ENCODE measurements at regions not wholly inside any gene's neighbourhood (a gene's known extent, or its start where the extent isn't known, plus 50 kb on each side); places are given as distances from the start of the nearest gene placed in this dataset.
"Not testable (repeated sequence)": the region's sequence is repeated elsewhere in the genome, so short reads cannot be mapped to it uniquely, and the experiment has no call there.

- no peak overlapping the region for H3K27ac ChIP-seq (ENCODE audit: low read depth)
- H3K4me3 ChIP-seq (ENCODE audit: low read depth, low read length) = no peak overlapping the region
- DNase-seq (ENCODE audit: extremely low spot score) = no peak
- no peaks in the 10 kb centered on the region for H3K4me1 ChIP-seq (ENCODE audit: insufficient read depth)
- H3K36me3 ChIP-seq (ENCODE audit: insufficient read depth) = no peaks in the 10 kb centered on the region
- WGBS = 60% methylated on average over 8 of the region's 8 CpGs
Observed at GRCh38 chr19:30812099-30812678, 440.0 kb downstream of the ZNF536 start.

GRCh38 chr19:30811397-30812098 is 439.4 kb downstream of the ZNF536 start:
- 84% methylated on average over 10 of the region's 10 CpGs for WGBS
- no peak for DNase-seq (ENCODE audit: extremely low spot score)
- no peaks in the 10 kb centered on the region for H3K4me1 ChIP-seq (ENCODE audit: insufficient read depth)
- H3K4me3 ChIP-seq (ENCODE audit: low read depth, low read length) = no peak overlapping the region
- no peaks in the 10 kb centered on the region for H3K36me3 ChIP-seq (ENCODE audit: insufficient read depth)
- H3K27ac ChIP-seq (ENCODE audit: low read depth) = no peak overlapping the region

GRCh38 chr19:30810726-30811125 is 438.5 kb downstream of the ZNF536 start:
- no peak overlapping the region for H3K4me3 ChIP-seq (ENCODE audit: low read depth, low read length)
- no peaks in the 10 kb centered on the region for H3K36me3 ChIP-seq (ENCODE audit: insufficient read depth)
- no peaks in the 10 kb centered on the region for H3K4me1 ChIP-seq (ENCODE audit: insufficient read depth)
- H3K27ac ChIP-seq (ENCODE audit: low read depth) = no peak overlapping the region
- no peak for DNase-seq (ENCODE audit: extremely low spot score)
- 68% methylated on average over 4 of the region's 4 CpGs for WGBS

- no peak overlapping the region for H3K27ac ChIP-seq (ENCODE audit: low read depth)
- no peaks in the 10 kb centered on the region for H3K36me3 ChIP-seq (ENCODE audit: insufficient read depth)
- no peak for DNase-seq (ENCODE audit: extremely low spot score)
- 65% methylated on average over 3 of the region's 3 CpGs for WGBS
- H3K4me3 ChIP-seq (ENCODE audit: low read depth, low read length) = no peak overlapping the region
- no peaks in the 10 kb centered on the region for H3K4me1 ChIP-seq (ENCODE audit: insufficient read depth)
Observed at GRCh38 chr19:30807278-30807677, 435.1 kb downstream of the ZNF536 start.

GRCh38 chr19:30806311-30806710 is 434.1 kb downstream of the ZNF536 start:
- DNase-seq (ENCODE audit: extremely low spot score) = no peak
- Histone ChIP-seq H3K27ac (ENCODE audit: low read depth) (no peak overlapping the region), H3K4me3 (ENCODE audit: low read depth, low read length) (no peak overlapping the region), H3K4me1 (ENCODE audit: insufficient read depth) (no peaks in the 10 kb centered on the region), H3K36me3 (ENCODE audit: insufficient read depth) (no peaks in the 10 kb centered on the region)
- 91% methylated on average over 3 of the region's 3 CpGs for WGBS

GRCh38 chr19:30804751-30805150 is 432.6 kb downstream of the ZNF536 start:
- 11% methylated on average over 5 of the region's 5 CpGs for WGBS
- H3K27ac ChIP-seq (ENCODE audit: low read depth) = no peak overlapping the region
- H3K4me3 ChIP-seq (ENCODE audit: low read depth, low read length) = no peak overlapping the region
- H3K4me1 ChIP-seq (ENCODE audit: insufficient read depth) = no peaks in the 10 kb centered on the region
- no peaks in the 10 kb centered on the region for H3K36me3 ChIP-seq (ENCODE audit: insufficient read depth)
- peak; percentile 40 for DNase-seq (ENCODE audit: extremely low spot score)

- H3K4me1 ChIP-seq (ENCODE audit: insufficient read depth); H3K27ac ChIP-seq (ENCODE audit: low read depth); H3K36me3 ChIP-seq (ENCODE audit: insufficient read depth); DNase-seq (ENCODE audit: extremely low spot score); H3K4me3 ChIP-seq (ENCODE audit: low read depth, low read length): not testable (repeated sequence)
- 38% methylated on average over 3 of the region's 3 CpGs for WGBS
Observed at GRCh38 chr19:30804333-30804732, 432.1 kb downstream of the ZNF536 start.

GRCh38 chr19:30802424-30803013 is 430.3 kb downstream of the ZNF536 start:
- 90% methylated on average over 6 of the region's 6 CpGs for WGBS
- Histone ChIP-seq H3K36me3 (ENCODE audit: insufficient read depth) (no peaks in the 10 kb centered on the region), H3K4me3 (ENCODE audit: low read depth, low read length) (no peak overlapping the region), H3K4me1 (ENCODE audit: insufficient read depth) (no peaks in the 10 kb centered on the region), H3K27ac (ENCODE audit: low read depth) (no peak overlapping the region)
- no peak for DNase-seq (ENCODE audit: extremely low spot score)

GRCh38 chr19:30799865-30800755 is 427.9 kb downstream of the ZNF536 start:
- Histone ChIP-seq H3K36me3 (ENCODE audit: insufficient read depth) (no peaks in the 10 kb centered on the region), H3K27ac (ENCODE audit: low read depth) (no peak overlapping the region), H3K4me1 (ENCODE audit: insufficient read depth) (no peaks in the 10 kb centered on the region), H3K4me3 (ENCODE audit: low read depth, low read length) (no peak overlapping the region)
- no peak for DNase-seq (ENCODE audit: extremely low spot score)
- 54% methylated on average over 22 of the region's 22 CpGs for WGBS

GRCh38 chr19:30795727-30796126 is 423.5 kb downstream of the ZNF536 start:
- DNase-seq (ENCODE audit: extremely low spot score) = no peak
- no peak overlapping the region for H3K27ac ChIP-seq (ENCODE audit: low read depth)

GRCh38 chr19:30792561-30793505 is 420.6 kb downstream of the ZNF536 start:
- H3K36me3 ChIP-seq (ENCODE audit: insufficient read depth) = no peaks in the 10 kb centered on the region
- H3K4me3 ChIP-seq (ENCODE audit: low read depth, low read length) = no peak overlapping the region
- H3K4me1 ChIP-seq (ENCODE audit: insufficient read depth) = no peaks in the 10 kb centered on the region
- no peak for DNase-seq (ENCODE audit: extremely low spot score)
- H3K27ac ChIP-seq (ENCODE audit: low read depth) = no peak overlapping the region
- 87% methylated on average over 6 of the region's 6 CpGs for WGBS

More at GRCh38 chr19:30795727-30796126, 423.5 kb downstream of the ZNF536 start:
- Histone ChIP-seq H3K36me3 (ENCODE audit: insufficient read depth) (no peaks in the 10 kb centered on the region), H3K4me3 (ENCODE audit: low read depth, low read length) (no peak overlapping the region), H3K4me1 (ENCODE audit: insufficient read depth) (no peaks in the 10 kb centered on the region)
- 96% methylated on average over 5 of the region's 5 CpGs for WGBS

GRCh38 chr19:30791088-30791487 is 418.9 kb downstream of the ZNF536 start:
- Histone ChIP-seq H3K27ac (ENCODE audit: low read depth) (no peak overlapping the region), H3K4me3 (ENCODE audit: low read depth, low read length) (no peak overlapping the region), H3K4me1 (ENCODE audit: insufficient read depth) (no peaks in the 10 kb centered on the region), H3K36me3 (ENCODE audit: insufficient read depth) (no peaks in the 10 kb centered on the region)
- DNase-seq (ENCODE audit: extremely low spot score) = no peak
- WGBS = 46% methylated on average over 13 of the region's 13 CpGs

Measured in urinary bladder (tissue), 3 donors.